KG1 (cell line): ENCODE measurements at regions not wholly inside any gene's neighbourhood (a gene's known extent, or its start where the extent isn't known, plus 50 kb on each side); places are given as distances from the start of the nearest gene placed in this dataset.

Source experiments
- DNase-seq: peaks from one replicate; lab custom pipeline; 2025; lab: John Stamatoyannopoulos, UW

- peak; percentile 21 for DNase-seq
Observed at GRCh38 chr16:85327731-85328675, 215.7 kb upstream of the CIBAR2 start.

GRCh38 chr16:85328676-85329058 lies 216.4 kb upstream of the CIBAR2 start:
- DNase-seq: no peak

- no peak for DNase-seq
Observed at GRCh38 chr16:85329059-85329812, 217.0 kb upstream of the CIBAR2 start.

- DNase-seq: no peak
Observed at GRCh38 chr16:85330006-85330693, 217.9 kb upstream of the CIBAR2 start.

GRCh38 chr16:85330694-85331188 lies 218.5 kb upstream of the CIBAR2 start:
- DNase-seq: peak; percentile 67

- DNase-seq: no peak
Observed at GRCh38 chr16:85331688-85332087, 219.4 kb upstream of the CIBAR2 start.

GRCh38 chr16:85332175-85332574 lies 219.9 kb upstream of the CIBAR2 start:
- DNase-seq: no peak

- DNase-seq: no peak
Observed at GRCh38 chr16:85333337-85333736, 221.1 kb upstream of the CIBAR2 start.

- DNase-seq: no peak
Observed at GRCh38 chr16:85333744-85334640, 221.7 kb upstream of the CIBAR2 start.

GRCh38 chr16:85334718-85335583 lies 222.7 kb upstream of the CIBAR2 start:
- peak; percentile 52 for DNase-seq

GRCh38 chr16:85335584-85336491 lies 223.6 kb upstream of the CIBAR2 start:
- DNase-seq: no peak

GRCh38 chr16:85337910-85338637 lies 225.8 kb upstream of the CIBAR2 start:
- DNase-seq: no peak

GRCh38 chr16:85338638-85338982 lies 226.3 kb upstream of the CIBAR2 start:
- no peak for DNase-seq

GRCh38 chr16:85338989-85339685 lies 226.9 kb upstream of the CIBAR2 start:
- no peak for DNase-seq

GRCh38 chr16:85341972-85342695 lies 229.9 kb upstream of the CIBAR2 start:
- DNase-seq: no peak

GRCh38 chr16:85344502-85345128 lies 232.3 kb upstream of the CIBAR2 start:
- no peak for DNase-seq

GRCh38 chr16:85345129-85345639 lies 232.9 kb upstream of the CIBAR2 start:
- no peak for DNase-seq
